ENCODE measurements at regions not wholly inside any gene's neighbourhood (a gene's known extent, or its start where the extent isn't known, plus 50 kb on each side); places are given as distances from the start of the nearest gene placed in this dataset.
A peak's percentile ranks its signal among the peaks of the same experiment; 100 is the strongest.

GRCh38 chr2:222146488-222146887 is 152.3 kb downstream of the PAX3 start:
- no peak for DNase-seq (ENCODE audit: low read depth in 2 of 2)

DNA sequence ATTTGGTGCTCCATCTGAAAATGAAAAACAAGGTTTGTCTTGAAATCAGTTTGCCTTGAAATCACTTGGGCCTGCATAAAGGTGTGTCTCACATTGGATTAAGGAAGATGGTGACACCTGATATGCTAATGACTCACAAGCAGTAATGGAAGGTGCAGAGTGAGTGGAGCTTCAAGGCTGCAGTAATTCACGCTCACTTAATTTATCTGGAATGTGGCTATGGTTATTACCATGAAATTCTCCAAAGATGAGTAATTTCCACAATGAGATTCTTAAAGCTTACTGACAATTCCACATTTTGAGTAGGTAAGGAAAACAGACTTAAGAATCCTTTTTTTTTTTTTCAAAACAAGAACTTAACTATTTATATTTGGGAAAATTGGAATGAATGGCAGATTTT is 156.8 kb downstream of the PAX3 start:
- peak; percentile 20 to 23 for DNase-seq (ENCODE audit: low read depth in 2 of 2)

- no peak for DNase-seq (ENCODE audit: low read depth in 2 of 2)
Measured at GRCh38 chr2:222136106-222136630, 162.6 kb downstream of the PAX3 start.

DNA sequence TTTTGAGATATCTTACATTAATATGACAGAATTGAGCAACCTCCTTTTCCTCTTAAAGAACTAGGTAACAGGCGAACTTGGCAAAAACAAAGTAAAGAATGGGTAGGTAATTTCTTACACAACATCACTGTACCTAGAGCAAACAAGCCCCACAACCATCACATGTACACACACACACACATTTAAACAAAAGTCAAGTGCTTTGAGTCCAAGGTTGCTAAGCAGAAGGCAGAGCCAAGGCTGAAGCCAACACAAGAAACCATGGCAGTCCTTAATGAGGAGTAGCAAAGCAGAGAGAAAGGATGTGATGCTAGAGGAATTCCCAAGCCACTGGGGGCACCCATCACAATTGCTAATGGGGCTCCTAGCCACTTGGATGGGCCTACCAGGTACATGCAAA is 164.1 kb downstream of the PAX3 start:
- DNase-seq (ENCODE audit: low read depth in 2 of 2): no peak

DNA sequence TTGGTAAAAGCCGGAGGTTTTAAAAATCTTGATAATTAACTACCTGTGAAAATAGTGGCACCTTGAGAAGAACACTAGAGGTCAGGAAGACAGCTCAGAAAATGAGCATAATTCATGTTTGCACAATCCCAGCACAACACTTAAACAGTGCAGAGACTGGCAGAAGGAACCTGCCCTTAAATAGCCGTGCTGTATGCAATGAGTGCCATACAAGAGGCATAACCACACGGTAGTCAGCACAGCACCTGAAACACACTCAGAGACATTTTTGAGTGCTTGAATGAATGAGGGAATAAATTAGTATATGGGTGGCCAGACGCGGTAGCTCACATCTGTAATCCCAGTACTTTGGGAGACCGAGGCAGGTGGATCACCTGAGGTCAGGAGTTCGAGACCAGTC is 164.9 kb downstream of the PAX3 start:
- DNase-seq (ENCODE audit: low read depth in 2 of 2): no peak

DNA sequence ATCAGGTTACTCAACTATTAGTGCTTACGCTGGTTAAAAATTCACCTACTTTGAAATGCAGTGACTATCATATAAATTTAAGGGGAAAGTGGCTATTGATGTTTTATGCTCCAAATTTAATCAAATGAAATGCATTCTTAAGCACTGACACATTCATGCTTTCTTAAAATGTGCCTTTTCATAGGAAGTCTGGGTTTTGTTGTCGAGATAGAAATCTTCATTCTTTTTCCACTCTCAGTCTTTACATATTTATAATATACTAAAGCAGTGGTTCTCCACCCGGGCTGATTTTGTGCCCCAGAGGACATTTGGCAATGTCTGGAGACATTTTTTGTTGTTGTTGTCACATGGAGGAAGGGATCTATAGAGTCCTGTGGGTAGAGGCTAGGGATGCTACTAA is 167.9 kb downstream of the PAX3 start:
- DNase-seq (ENCODE audit: low read depth in 2 of 2): no peak

- DNase-seq (ENCODE audit: low read depth in 2 of 2): no peak
Measured at GRCh38 chr2:222127660-222128059, 171.1 kb downstream of the PAX3 start.

- DNase-seq (ENCODE audit: low read depth in 2 of 2): no peak
Measured at GRCh38 chr2:222120933-222121332, 177.9 kb downstream of the PAX3 start.

- DNase-seq (ENCODE audit: low read depth in 2 of 2): no peak
Measured at GRCh38 chr2:222115296-222115695, 183.5 kb downstream of the PAX3 start.

DNA sequence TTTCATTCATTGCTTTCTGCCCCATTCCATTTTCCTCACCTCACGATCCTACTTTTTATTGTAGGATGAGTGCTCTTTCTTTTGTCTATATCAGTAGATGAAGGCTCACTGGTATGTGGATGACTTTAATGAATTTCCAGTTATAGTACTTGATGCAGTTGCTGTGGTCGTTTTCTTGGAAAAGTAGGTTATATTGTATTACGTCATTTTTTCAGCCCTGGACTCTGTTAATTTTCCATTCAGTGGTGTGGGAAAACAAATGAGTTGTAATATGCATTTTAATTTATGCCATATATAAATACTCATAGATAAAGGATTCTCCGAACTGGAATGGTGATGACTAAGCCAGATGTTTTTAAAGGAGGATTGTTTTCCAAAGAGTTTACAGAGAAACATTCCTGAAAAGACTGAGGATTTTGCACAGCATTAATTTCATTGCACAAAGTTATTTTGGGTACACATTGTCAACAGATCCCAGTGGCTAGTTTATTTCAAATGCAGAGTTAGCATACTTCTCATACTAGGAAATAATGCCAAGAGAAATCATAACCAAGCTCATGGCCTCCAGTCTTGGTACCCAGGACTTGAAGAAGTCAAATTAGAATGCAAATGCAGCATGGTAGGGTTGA is 189.7 kb downstream of the PAX3 start:
- no peak for DNase-seq (ENCODE audit: low read depth in 2 of 2)

GRCh38 chr2:222108497-222108896 is 190.3 kb downstream of the PAX3 start:
- DNase-seq (ENCODE audit: low read depth in 2 of 2): no peak

DNA sequence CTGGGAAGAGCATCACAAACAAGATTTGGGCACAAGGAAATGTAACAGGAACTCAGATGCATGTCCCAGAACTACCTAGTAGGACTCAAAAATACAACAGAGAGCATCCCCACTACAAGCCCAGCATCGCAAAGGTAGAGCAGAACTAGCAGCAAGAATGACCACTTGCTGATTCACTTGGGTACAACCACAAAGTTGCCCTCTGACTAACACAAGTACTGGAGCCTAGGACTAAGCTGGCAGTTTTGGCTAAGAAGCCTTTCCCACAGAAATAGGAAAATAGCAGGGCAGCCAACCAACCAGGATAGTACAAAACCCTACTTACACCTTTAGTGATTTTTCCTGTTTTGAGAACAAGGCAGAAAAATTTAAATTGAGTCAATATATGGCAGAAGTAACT is 193.8 kb downstream of the PAX3 start:
- no peak for DNase-seq (ENCODE audit: low read depth in 2 of 2)

DNA sequence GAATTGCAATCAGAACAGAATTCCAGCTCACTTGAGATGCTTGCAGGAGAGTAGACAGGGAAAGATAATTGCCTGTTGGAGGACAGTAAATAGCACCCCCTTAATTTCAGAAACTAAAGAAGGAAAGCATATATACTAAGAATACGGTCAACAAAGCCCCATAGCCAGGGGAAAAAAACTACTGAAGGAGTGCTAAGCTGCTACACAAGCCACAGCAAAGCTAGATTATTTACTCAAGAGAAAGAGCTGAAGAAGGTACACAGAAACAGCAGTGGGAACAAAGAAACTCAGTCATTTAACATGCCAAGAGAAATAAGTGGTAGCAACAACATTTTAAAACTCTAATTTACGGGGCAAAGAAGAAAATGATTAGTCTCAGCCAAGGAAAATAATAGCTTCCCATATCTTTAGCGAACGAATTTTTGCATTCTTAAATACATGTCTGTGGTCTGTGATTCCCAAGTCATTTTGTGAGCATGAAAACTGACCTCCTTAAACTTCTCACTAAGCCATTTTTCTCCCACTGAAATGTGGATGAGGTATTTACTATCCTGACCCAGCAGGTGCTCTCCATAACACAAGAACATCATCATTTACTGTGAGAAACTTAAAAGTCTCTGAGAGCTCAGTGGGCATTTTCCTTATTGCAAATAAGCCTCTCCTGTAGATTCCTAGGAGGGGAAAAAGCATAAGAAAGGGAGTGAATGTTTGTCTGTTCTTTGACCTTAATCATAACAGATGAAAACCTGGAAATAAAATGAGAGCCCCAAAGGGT is 196.0 kb downstream of the PAX3 start:
- no peak for DNase-seq (ENCODE audit: low read depth in 2 of 2)

DNA sequence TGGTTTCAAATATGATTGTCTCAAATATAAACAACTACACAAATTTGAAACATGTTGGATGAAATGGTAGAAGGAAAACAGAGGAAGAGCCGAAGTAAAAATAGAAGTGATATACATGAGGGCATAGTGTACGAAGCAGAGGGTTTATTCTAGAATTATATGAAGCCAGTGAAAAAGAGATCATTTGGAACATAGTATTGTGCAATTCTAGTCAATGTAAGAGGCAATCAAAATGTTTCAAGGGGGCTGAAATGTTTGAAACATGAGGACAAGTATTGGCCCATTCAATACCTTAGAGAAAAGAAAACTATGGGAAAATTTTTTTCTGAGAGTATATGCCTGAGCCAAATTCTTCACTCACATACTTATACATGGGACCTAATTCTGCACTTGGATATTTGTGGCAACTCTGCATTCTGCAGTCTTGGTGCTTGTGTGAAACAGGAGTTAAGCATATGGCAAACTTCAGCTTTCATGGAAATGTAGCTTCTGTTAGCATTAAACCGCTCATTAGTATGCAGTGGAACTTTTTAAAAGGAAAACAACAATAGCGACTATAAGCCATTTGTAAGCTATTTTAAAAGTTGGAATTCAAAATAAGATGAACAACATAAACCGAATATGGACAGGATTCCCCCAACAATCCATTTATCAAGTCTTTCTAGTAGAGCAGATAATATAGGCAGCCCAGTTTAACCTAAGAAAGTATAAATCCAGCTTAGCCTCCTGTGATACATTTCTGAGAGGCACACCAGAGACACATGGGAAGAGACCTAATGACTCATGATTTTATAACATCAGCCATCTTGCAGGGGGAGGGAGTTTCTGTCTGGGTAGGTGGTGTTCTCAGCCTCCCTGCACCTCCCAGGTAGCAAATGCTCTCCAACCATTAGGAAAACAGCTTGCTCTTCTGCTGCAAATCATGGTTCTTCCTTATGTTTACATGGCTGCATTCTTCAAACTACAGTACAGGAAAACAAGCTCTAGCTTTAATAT is 197.8 kb downstream of the PAX3 start:
- DNase-seq (ENCODE audit: low read depth in 2 of 2): no peak

- DNase-seq (ENCODE audit: low read depth in 2 of 2): no peak
Measured at GRCh38 chr2:222088561-222088960, 210.2 kb downstream of the PAX3 start.

GRCh38 chr2:222087998-222088397 is 210.8 kb downstream of the PAX3 start:
- no peak for DNase-seq (ENCODE audit: low read depth in 2 of 2)

GRCh38 chr2:222082201-222082600 is 216.6 kb downstream of the PAX3 start:
- no peak for DNase-seq (ENCODE audit: low read depth in 2 of 2)

GRCh38 chr2:222080141-222080540 is 218.7 kb downstream of the PAX3 start:
- DNase-seq (ENCODE audit: low read depth in 2 of 2): no peak

DNA sequence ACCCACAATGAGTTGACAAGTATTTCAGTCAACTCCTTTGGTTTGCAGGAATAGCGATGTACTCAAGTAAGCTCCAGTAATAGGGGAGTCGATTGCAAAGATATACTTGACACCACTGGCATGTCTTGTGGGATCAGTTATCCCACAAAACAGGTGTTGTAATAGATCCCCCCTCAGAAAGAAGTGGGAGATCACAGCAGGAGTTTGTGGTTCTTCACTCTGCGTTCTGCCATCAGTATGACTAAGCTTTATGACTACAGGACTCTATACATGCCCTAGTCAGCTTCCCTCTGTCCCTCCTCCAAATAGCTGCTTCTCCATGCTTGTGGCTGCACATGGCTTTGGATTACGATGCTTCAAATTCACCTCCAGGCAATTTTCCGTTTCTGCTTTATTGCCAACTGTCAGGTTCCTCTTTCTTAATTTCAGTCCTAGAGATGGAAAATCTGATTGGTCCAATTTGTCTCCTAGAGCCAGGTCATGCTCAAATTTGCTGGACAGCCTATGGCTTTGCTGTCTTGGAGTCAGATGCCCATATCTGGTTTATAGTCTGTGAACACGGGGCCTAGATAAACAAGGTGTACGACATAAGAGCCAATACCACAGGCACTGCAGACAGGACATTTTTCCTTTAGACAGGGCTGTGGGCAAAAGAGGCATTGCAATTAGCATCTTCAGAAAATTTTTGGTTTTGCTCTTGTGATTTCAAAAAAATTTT is 221.7 kb downstream of the PAX3 start:
- DNase-seq (ENCODE audit: low read depth in 2 of 2): no peak

GRCh38 chr2:222074674-222075073 is 224.1 kb downstream of the PAX3 start:
- DNase-seq (ENCODE audit: low read depth in 2 of 2): no peak

GRCh38 chr2:222071911-222072310 is 226.9 kb downstream of the PAX3 start:
- no peak for DNase-seq (ENCODE audit: low read depth in 2 of 2)
